Adrenal gland (tissue), 5 donors: ENCODE measurements at regions not wholly inside any gene's neighbourhood (a gene's known extent, or its start where the extent isn't known, plus 50 kb on each side); places are given as distances from the start of the nearest gene placed in this dataset.

Experiments used
- CTCF ChIP-seq, 6 experiments: fragments of 450-650 bp in 4 of 6; fragments of 200-600 bp in 2 of 6; sonication (generic) in 1 of 6; IDR thresholded peaks; 1 replicate in 5 of 6; 2 replicates in 1 of 6; pipeline versions ENCODE4 v1.5.1 to v1.8.0; 2016 to 2021; ENCODE audit warnings: antibody characterized with exemption in 6 of 6, mild to moderate bottlenecking in 2 of 6, moderate library complexity in 1 of 6
- POLR2A ChIP-seq, 2 donors: fragments of 450-650 bp; IDR thresholded peaks; one replicate each; pipeline ENCODE4 v1.6.1; 2017; ENCODE audit warnings: antibody characterized with exemption in 2 of 2, mild to moderate bottlenecking in 2 of 2, moderate library complexity in 1 of 2
- donor health status: DM: no; HTN: no; CAD: no.

- TF ChIP-seq CTCF (IDR thresholded peaks at IDR 0.05): no peak
- no peak for TF ChIP-seq POLR2A (IDR thresholded peaks at IDR 0.05)
These were observed 87.2 kb upstream of the PLPP4 start for GRCh38 chr10:120369856-120370276.
